ENCODE measurements at regions not wholly inside any gene's neighbourhood (a gene's known extent, or its start where the extent isn't known, plus 50 kb on each side); places are given as distances from the start of the nearest gene placed in this dataset.

DNA sequence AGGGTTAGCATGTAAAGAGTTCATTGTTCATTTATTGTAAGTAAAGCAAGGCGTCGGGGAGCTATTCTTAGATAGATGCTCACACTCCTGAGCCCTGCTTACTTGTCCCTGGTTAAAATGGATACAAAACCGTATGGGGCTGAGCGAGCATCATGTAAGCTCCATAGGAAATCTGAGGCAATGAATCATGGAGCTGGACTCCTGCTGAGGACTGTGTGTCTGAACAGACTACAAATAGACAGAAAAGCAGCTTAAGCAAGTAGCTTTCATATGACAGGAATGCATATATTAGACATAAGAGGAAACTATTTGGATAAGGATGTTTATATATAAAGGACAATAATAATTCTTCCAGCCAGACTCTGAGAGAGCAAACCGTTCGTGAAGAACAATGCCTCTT lies 604.9 kb upstream of the PTBP2 start:
- DNase-seq (ENCODE audit: low read depth in 1 of 2, low spot score in 2 of 2) (no peak), FAIRE-seq (no peak)
- H3K18ac ChIP-seq (ENCODE audit: extremely low read depth, low read length) = no peak overlapping the region
- no peaks in the 10 kb centered on the region for H3K23me2 ChIP-seq (ENCODE audit: low read depth, low read length)
- H2BK12ac ChIP-seq (ENCODE audit: low read depth, low read length) = no peak overlapping the region
- no peaks in the 10 kb centered on the region for H3K36me3 ChIP-seq (ENCODE audit: control insufficient read depth in 2 of 4, insufficient read depth in 4 of 4, low read length in 3 of 4)
- H3K27me3 ChIP-seq (replicated peaks in 1 of 4; ENCODE audit: control insufficient read depth in 3 of 4, extremely low read depth in 1 of 4, insufficient read depth in 3 of 4, low read length in 3 of 4) = no peaks in the 10 kb centered on the region
- peak overlapping the region in 1 of 4 experiments; percentile 1; a peak in 1 of 8 replicates for H3K4me3 ChIP-seq (ENCODE audit: extremely low read depth in 1 of 4, insufficient read depth in 2 of 4, low read depth in 3 of 4, low read length in 4 of 4)
- no peaks in the 10 kb centered on the region for H4K20me1 ChIP-seq (replicated peaks in 1 of 2; ENCODE audit: control insufficient read depth in 1 of 2, insufficient read depth in 2 of 2, low read length in 2 of 2)
- no peak overlapping the region for H3K27ac ChIP-seq (ENCODE audit: low read depth, low read length)
- ChIA-PET CTCF (ENCODE audit: partially characterized antibody) (interaction anchor here (0.5 to 2.3 kb wide), 3 partner anchors 36 to 553 kb away, joined by 3 to 5 read pairs (median 3); no protein-coding TSS in a partner anchor), POLR2A (ENCODE audit: partially characterized antibody) (no interaction called here)
- no peak overlapping the region for H3K56ac ChIP-seq (replicated peaks; ENCODE audit: insufficient read length, low read depth, low read length)
- no peak overlapping the region for H3K4ac ChIP-seq (replicated peaks; ENCODE audit: insufficient read length, low read depth, low read length)
- no peak overlapping the region for H2BK5ac ChIP-seq (ENCODE audit: low read depth, low read length)
- H4K8ac ChIP-seq (ENCODE audit: extremely low read depth, insufficient read depth, low read length) = no peak overlapping the region
- peaks cover 0 to 2% of the 10 kb centered on the region in 2 experiments; a peak in 1 of 4 replicates for H3K9me3 ChIP-seq (ENCODE audit: insufficient read depth in 2 of 2, low read depth in 1 of 2, low read length in 1 of 2)
- no peak overlapping the region for H2BK15ac ChIP-seq (ENCODE audit: low read length)
- H3K4me2 ChIP-seq (ENCODE audit: insufficient read depth in 1 of 2, low read depth in 2 of 2, low read length in 2 of 2) = no peak overlapping the region
- no peak overlapping the region for H2BK20ac ChIP-seq (ENCODE audit: low read length)
- H2AFZ ChIP-seq (ENCODE audit: low read length) = no peak overlapping the region
- H3K9ac ChIP-seq (replicated peaks in 1 of 4; ENCODE audit: extremely low read depth in 1 of 4, low read depth in 3 of 4, low read length in 3 of 4) = no peak overlapping the region
- WGBS, 2 experiments (ENCODE audit: extremely low coverage in 1 of 2, insufficient coverage in 1 of 2, insufficient read length in 1 of 2, insufficient replicate concordance in 2 of 2, low coverage in 1 of 2, low lambda C conversion rate in 2 of 2, missing lambda C conversion rate in 1 of 2) = 85% methylated on average over 6 of the region's 6 CpGs; no CpG with 5 or more reads in 1 of the 2 experiments
- H3K79me2 ChIP-seq (ENCODE audit: control insufficient read depth in 1 of 2, insufficient read depth in 2 of 2, low read length in 2 of 2) = no peaks in the 10 kb centered on the region
- no peak overlapping the region for H3K23ac ChIP-seq (ENCODE audit: insufficient read length)
- H3K14ac ChIP-seq (ENCODE audit: insufficient read length) = no peak overlapping the region
- H4K5ac ChIP-seq (ENCODE audit: insufficient read length, low read depth, low read length) = no peak overlapping the region
- H3K79me1 ChIP-seq (ENCODE audit: low read depth, low read length) = no peaks in the 10 kb centered on the region
- no peak overlapping the region for H2BK120ac ChIP-seq (replicated peaks; ENCODE audit: low read depth, low read length)
- no peak overlapping the region for H4K91ac ChIP-seq (replicated peaks; ENCODE audit: insufficient read length, low read length)
- H3K4me1 ChIP-seq (replicated peaks in 1 of 4; ENCODE audit: control insufficient read depth in 3 of 4, insufficient read depth in 4 of 4, low read length in 3 of 4) = 0 out of 7 replicates have a peak, but pooled peaks cover 0 to 2% (median 0%) of the 10 kb centered on the region in 4 experiments
- no peak overlapping the region for H2AK5ac ChIP-seq (ENCODE audit: low read depth, low read length)
- TF ChIP-seq SUZ12 (IDR thresholded peaks at IDR 0.05; ENCODE audit: low read length) (no peak), ZNF274 (IDR thresholded peaks at IDR 0.05; ENCODE audit: borderline replicate concordance, extremely low read depth, low read length) (no peak), SP2 (IDR thresholded peaks at IDR 0.05; ENCODE audit: low read length) (no peak), GABPA (IDR thresholded peaks at IDR 0.05; ENCODE audit: borderline replicate concordance, insufficient read depth, low read length) (no peak), KDM1A (IDR thresholded peaks at IDR 0.05; ENCODE audit: borderline replicate concordance, low read length) (no peak), TAF1 (IDR thresholded peaks at IDR 0.05; ENCODE audit: low read depth, low read length) (no peak), FOSL1 (IDR thresholded peaks at IDR 0.05; ENCODE audit: insufficient read depth, low read depth, low read length) (no peak), ASH2L (IDR thresholded peaks at IDR 0.05; ENCODE audit: low read length) (no peak), BACH1 (IDR thresholded peaks at IDR 0.05; ENCODE audit: low read length) (no peak), HDAC6 (IDR thresholded peaks at IDR 0.05; ENCODE audit: low read depth, low read length) (no peak)
- TF ChIP-seq, protein P1, sequence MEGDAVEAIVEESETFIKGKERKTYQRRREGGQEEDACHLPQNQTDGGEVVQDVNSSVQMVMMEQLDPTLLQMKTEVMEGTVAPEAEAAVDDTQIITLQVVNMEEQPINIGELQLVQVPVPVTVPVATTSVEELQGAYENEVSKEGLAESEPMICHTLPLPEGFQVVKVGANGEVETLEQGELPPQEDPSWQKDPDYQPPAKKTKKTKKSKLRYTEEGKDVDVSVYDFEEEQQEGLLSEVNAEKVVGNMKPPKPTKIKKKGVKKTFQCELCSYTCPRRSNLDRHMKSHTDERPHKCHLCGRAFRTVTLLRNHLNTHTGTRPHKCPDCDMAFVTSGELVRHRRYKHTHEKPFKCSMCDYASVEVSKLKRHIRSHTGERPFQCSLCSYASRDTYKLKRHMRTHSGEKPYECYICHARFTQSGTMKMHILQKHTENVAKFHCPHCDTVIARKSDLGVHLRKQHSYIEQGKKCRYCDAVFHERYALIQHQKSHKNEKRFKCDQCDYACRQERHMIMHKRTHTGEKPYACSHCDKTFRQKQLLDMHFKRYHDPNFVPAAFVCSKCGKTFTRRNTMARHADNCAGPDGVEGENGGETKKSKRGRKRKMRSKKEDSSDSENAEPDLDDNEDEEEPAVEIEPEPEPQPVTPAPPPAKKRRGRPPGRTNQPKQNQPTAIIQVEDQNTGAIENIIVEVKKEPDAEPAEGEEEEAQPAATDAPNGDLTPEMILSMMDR (IDR thresholded peaks at IDR 0.05; ENCODE audit: control extremely low read depth in 1 of 3, insufficient read depth in 1 of 3, low read depth in 1 of 3, low read length in 3 of 3) = no peak
- TF ChIP-seq, protein P2, sequence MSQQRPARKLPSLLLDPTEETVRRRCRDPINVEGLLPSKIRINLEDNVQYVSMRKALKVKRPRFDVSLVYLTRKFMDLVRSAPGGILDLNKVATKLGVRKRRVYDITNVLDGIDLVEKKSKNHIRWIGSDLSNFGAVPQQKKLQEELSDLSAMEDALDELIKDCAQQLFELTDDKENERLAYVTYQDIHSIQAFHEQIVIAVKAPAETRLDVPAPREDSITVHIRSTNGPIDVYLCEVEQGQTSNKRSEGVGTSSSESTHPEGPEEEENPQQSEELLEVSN (IDR thresholded peaks at IDR 0.05) = no peak

All from H1 (cell line).